Memory B cell (primary cell): ENCODE measurements at regions not wholly inside any gene's neighbourhood (a gene's known extent, or its start where the extent isn't known, plus 50 kb on each side); places are given as distances from the start of the nearest gene placed in this dataset.

Experiments
- ATAC-seq: fragments of 150-1000 bp; cut with Tn5 transposase; 2 replicates; pipeline ENCODE4 v1.10.0; 2021; ENCODE audit warnings: low read depth, mild to moderate bottlenecking, moderate library complexity
- DNase-seq, 2 donors: peaks; one replicate each; pipeline ENCODE4 v3.0.0; 2022; ENCODE audit warnings: low spot score in 2 of 2
- H3K27ac Mint-ChIP-seq: one replicate; pipeline ENCODE4 v1.8.0; 2022; ENCODE audit warnings: mild to moderate bottlenecking, moderate library complexity, mixed read lengths
- H3K27me3 Mint-ChIP-seq: one replicate; pipeline ENCODE4 v1.8.0; 2022; ENCODE audit warnings: mixed read lengths
- H3K36me3 Mint-ChIP-seq: one replicate; pipeline ENCODE4 v1.8.0; 2022; ENCODE audit warnings: mild to moderate bottlenecking, mixed read lengths
- H3K4me1 Mint-ChIP-seq: one replicate; pipeline ENCODE4 v1.8.0; 2022; ENCODE audit warnings: mixed read lengths
- H3K4me3 Mint-ChIP-seq: one replicate; pipeline ENCODE4 v1.8.0; 2022; ENCODE audit warnings: mild to moderate bottlenecking, moderate library complexity, mixed read lengths
- H3K9me3 Mint-ChIP-seq: one replicate; pipeline ENCODE4 v1.8.0; 2022; ENCODE audit warnings: mixed read lengths

GRCh38 chr6:117118490-117118889 lies 146.9 kb upstream of the VGLL2 start:
- ATAC-seq (no peak), DNase-seq (no peak)
- peaks cover 2% of the 10 kb centered on the region for H3K4me1 Mint-ChIP-seq
- no peak overlapping the region for H3K27ac Mint-ChIP-seq
- H3K36me3 Mint-ChIP-seq = no peaks in the 10 kb centered on the region
- peaks cover 4% of the 10 kb centered on the region for H3K9me3 Mint-ChIP-seq
- no peak overlapping the region for H3K4me3 Mint-ChIP-seq
- no peaks in the 10 kb centered on the region for H3K27me3 Mint-ChIP-seq

GRCh38 chr6:117126213-117126612 lies 139.1 kb upstream of the VGLL2 start:
- H3K4me3 Mint-ChIP-seq = no peak overlapping the region
- H3K27me3 Mint-ChIP-seq = no peaks in the 10 kb centered on the region
- no peaks in the 10 kb centered on the region for H3K9me3 Mint-ChIP-seq
- ATAC-seq = no peak
- H3K27ac Mint-ChIP-seq = no peak overlapping the region
- no peaks in the 10 kb centered on the region for H3K36me3 Mint-ChIP-seq
- H3K4me1 Mint-ChIP-seq = no peaks in the 10 kb centered on the region
- no peak for DNase-seq

DNA sequence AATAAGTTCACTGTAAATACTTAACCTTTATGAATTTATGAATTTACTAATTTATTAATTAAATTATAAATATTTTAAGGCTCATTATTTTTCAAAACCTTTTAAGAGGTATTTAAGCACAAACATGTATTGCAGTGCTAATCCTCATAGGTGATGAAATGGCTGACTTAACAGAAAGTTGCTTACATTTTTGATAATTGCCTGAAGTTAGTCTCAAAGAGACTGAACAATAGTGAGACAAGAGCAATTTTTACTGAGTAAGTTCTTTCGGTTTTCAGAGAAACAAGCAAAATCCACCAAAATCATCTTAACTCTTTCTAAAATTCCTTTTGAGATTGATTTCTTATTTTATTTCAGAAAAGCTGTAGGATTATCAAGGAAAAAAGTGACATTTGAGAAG lies 137.3 kb upstream of the VGLL2 start:
- no peaks in the 10 kb centered on the region for H3K27me3 Mint-ChIP-seq
- no peak overlapping the region for H3K27ac Mint-ChIP-seq
- DNase-seq = no peak
- no peak overlapping the region for H3K4me3 Mint-ChIP-seq
- no peaks in the 10 kb centered on the region for H3K4me1 Mint-ChIP-seq
- no peaks in the 10 kb centered on the region for H3K9me3 Mint-ChIP-seq
- no peaks in the 10 kb centered on the region for H3K36me3 Mint-ChIP-seq
- no peak for ATAC-seq

GRCh38 chr6:117130125-117130524 lies 135.2 kb upstream of the VGLL2 start:
- Mint-ChIP-seq H3K9me3 (no peaks in the 10 kb centered on the region), H3K27me3 (no peaks in the 10 kb centered on the region)

GRCh38 chr6:117136702-117137101 lies 128.7 kb upstream of the VGLL2 start:
- H3K4me1 Mint-ChIP-seq = no peaks in the 10 kb centered on the region
- no peak for ATAC-seq
- H3K36me3 Mint-ChIP-seq = no peaks in the 10 kb centered on the region
- no peak for DNase-seq
- no peak overlapping the region for H3K27ac Mint-ChIP-seq
- H3K4me3 Mint-ChIP-seq = no peak overlapping the region
- H3K27me3 Mint-ChIP-seq = no peaks in the 10 kb centered on the region
- no peaks in the 10 kb centered on the region for H3K9me3 Mint-ChIP-seq

More at GRCh38 chr6:117130125-117130524, 135.2 kb upstream of the VGLL2 start:
- no peaks in the 10 kb centered on the region for H3K36me3 Mint-ChIP-seq
- DNase-seq (no peak), ATAC-seq (no peak)
- H3K4me3 Mint-ChIP-seq = no peak overlapping the region
- H3K4me1 Mint-ChIP-seq = no peaks in the 10 kb centered on the region
- H3K27ac Mint-ChIP-seq = no peak overlapping the region

DNA sequence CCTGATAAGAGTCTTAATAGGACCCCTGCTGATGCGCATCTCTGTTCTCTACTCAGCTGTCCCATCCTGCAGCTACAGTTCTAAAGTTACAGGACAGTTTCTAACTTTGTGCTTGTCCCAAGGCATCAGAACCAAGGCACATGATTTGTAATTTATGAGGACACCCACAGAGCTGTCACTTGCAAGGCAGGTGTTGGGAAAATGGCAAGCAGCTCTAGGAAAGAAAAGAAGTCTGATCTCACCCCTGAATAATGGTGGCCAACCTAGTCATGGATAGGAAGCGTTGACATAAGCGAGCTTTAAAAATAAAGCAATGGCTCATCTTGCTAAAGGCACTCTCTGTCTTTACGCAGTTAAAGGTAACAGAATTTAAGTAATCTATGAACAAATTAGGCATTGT lies 127.6 kb upstream of the VGLL2 start:
- Mint-ChIP-seq H3K36me3 (no peaks in the 10 kb centered on the region), H3K27ac (no peak overlapping the region), H3K4me3 (no peak overlapping the region), H3K27me3 (no peaks in the 10 kb centered on the region), H3K4me1 (no peaks in the 10 kb centered on the region), H3K9me3 (no peaks in the 10 kb centered on the region)
- ATAC-seq = no peak
- no peak for DNase-seq

- H3K27ac Mint-ChIP-seq = no peak overlapping the region
- H3K9me3 Mint-ChIP-seq = no peaks in the 10 kb centered on the region
- DNase-seq (no peak), ATAC-seq (no peak)
- H3K4me3 Mint-ChIP-seq = no peak overlapping the region
- H3K4me1 Mint-ChIP-seq = no peaks in the 10 kb centered on the region
- H3K27me3 Mint-ChIP-seq = no peaks in the 10 kb centered on the region
- no peaks in the 10 kb centered on the region for H3K36me3 Mint-ChIP-seq
Measured at GRCh38 chr6:117138425-117138824, 126.9 kb upstream of the VGLL2 start.

DNA sequence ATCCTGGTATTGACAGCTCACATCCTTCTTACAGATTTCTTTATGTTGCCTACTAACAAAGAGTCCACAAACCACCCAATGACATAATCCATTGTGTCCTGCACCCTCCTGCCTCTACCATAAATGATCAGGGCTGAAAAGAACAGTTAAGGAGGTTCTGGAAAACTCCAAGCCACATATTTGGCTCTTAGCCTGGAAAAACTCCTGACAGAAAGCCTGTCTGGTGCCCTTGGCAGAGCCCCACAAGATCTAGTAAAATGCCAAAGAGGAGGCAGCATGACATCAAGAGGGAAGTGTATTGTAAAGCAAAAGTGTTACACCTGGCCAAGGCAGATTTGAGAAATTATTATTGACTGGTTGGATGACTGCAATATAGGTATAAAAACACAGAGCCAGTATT lies 126.4 kb upstream of the VGLL2 start:
- ATAC-seq (no peak), DNase-seq (no peak)
- H3K4me1 Mint-ChIP-seq = no peaks in the 10 kb centered on the region
- H3K27me3 Mint-ChIP-seq = no peaks in the 10 kb centered on the region
- H3K4me3 Mint-ChIP-seq = no peak overlapping the region
- no peaks in the 10 kb centered on the region for H3K36me3 Mint-ChIP-seq
- H3K27ac Mint-ChIP-seq = no peak overlapping the region
- H3K9me3 Mint-ChIP-seq = no peaks in the 10 kb centered on the region

DNA sequence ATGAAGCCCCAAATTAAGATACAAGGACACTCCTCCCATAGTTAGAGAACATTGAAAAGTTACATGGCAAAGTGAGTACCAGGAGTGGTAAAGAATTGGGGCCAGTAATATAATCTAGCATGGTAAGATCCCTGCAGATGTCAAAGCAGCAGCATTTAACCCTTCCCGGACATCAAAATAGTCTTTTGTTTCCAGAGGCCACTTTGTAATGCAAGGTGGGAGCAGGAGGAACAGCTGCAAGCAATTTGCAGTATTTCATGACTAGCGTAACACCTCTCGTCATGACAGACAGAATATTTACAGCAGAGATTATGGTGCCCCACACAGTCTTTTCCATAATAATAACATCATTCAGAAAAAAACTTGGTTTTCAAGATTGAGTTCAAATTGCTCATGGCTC lies 123.2 kb upstream of the VGLL2 start:
- ATAC-seq (no peak), DNase-seq (no peak)
- H3K27me3 Mint-ChIP-seq = no peaks in the 10 kb centered on the region
- H3K4me3 Mint-ChIP-seq = no peak overlapping the region
- no peaks in the 10 kb centered on the region for H3K4me1 Mint-ChIP-seq
- peaks cover 3% of the 10 kb centered on the region for H3K9me3 Mint-ChIP-seq
- no peak overlapping the region for H3K27ac Mint-ChIP-seq
- H3K36me3 Mint-ChIP-seq = peaks cover 1% of the 10 kb centered on the region

- ATAC-seq = no peak
- no peaks in the 10 kb centered on the region for H3K4me1 Mint-ChIP-seq
- H3K27ac Mint-ChIP-seq = no peak overlapping the region
- DNase-seq = no peak
- peaks cover 3% of the 10 kb centered on the region for H3K9me3 Mint-ChIP-seq
- no peak overlapping the region for H3K4me3 Mint-ChIP-seq
- no peaks in the 10 kb centered on the region for H3K27me3 Mint-ChIP-seq
- H3K36me3 Mint-ChIP-seq = peaks cover 1% of the 10 kb centered on the region
Measured at GRCh38 chr6:117142995-117143394, 122.4 kb upstream of the VGLL2 start.

DNA sequence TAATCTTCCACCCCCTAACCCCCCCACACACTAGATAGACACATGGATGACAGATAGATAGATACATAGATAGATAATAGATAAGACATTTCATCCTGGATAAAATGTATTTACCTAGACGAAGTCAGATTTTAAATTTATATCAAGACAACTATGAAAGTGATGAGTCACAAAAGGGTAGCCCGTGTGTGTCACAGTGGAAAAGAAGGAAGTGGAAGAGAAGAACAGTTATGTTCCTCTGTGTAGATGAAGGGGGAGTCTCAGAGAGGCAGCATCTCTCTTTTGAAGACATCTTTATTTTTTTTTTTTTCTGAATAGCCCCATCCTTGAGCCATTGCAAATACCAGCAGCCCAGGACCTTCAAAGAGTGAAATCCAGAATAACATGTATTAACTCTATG lies 121.7 kb upstream of the VGLL2 start:
- H3K27ac Mint-ChIP-seq = no peak overlapping the region
- peaks cover 3% of the 10 kb centered on the region for H3K9me3 Mint-ChIP-seq
- peaks cover 1% of the 10 kb centered on the region for H3K36me3 Mint-ChIP-seq
- no peak overlapping the region for H3K4me3 Mint-ChIP-seq
- ATAC-seq = peak; percentile 31
- H3K27me3 Mint-ChIP-seq = no peaks in the 10 kb centered on the region
- DNase-seq = no peak
- no peaks in the 10 kb centered on the region for H3K4me1 Mint-ChIP-seq

GRCh38 chr6:117145940-117146339 lies 119.4 kb upstream of the VGLL2 start:
- H3K9me3 Mint-ChIP-seq = peaks cover 5% of the 10 kb centered on the region
- no peak for DNase-seq
- no peak for ATAC-seq
- no peak overlapping the region for H3K27ac Mint-ChIP-seq
- H3K4me3 Mint-ChIP-seq = no peak overlapping the region
- H3K27me3 Mint-ChIP-seq = no peaks in the 10 kb centered on the region
- H3K36me3 Mint-ChIP-seq = peaks cover 1% of the 10 kb centered on the region
- H3K4me1 Mint-ChIP-seq = no peaks in the 10 kb centered on the region

DNA sequence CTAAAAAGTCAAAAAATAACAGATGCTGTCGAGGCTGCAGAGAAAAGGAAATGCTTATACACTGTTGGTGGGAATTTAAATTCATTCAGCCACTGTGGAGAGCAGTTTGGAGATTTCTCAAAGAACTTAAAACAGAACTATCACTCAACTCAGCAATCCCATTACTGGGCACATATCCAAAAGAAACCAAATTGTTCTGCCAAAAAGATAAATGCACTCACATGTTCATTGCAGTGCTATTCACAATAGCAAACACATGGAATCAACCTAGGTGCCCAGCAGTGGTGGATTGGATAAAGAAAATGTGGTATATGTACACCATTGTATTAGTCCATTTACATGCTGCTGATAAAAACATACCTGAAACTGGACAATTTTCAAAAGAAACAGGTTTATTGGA lies 116.0 kb upstream of the VGLL2 start:
- Mint-ChIP-seq H3K27me3 (no peaks in the 10 kb centered on the region), H3K27ac (no peak overlapping the region), H3K4me3 (no peak overlapping the region), H3K36me3 (peaks cover 1% of the 10 kb centered on the region), H3K9me3 (peaks cover 10% of the 10 kb centered on the region), H3K4me1 (no peaks in the 10 kb centered on the region)
- ATAC-seq (no peak), DNase-seq (no peak)

DNA sequence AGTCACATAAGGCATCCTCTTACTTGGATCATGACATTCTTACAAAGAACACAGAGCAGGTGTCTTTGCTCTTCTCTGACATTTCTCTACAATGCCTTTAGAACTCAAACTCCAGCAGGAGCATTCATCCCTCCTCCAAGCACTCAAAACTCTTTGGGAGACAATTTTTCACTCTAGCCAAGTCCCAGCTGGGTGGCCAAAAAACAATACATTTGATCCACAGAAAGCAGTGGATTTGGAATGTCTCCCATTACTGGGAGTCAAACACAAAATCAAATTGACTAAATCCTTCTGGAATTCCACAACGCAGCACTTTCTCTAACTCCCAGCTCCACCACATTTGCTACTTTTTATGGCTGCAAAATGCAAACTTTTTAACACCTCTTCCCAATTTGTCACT lies 108.6 kb upstream of the VGLL2 start:
- H3K4me3 Mint-ChIP-seq = no peak overlapping the region
- H3K27ac Mint-ChIP-seq = no peak overlapping the region
- H3K36me3 Mint-ChIP-seq = no peaks in the 10 kb centered on the region
- H3K27me3 Mint-ChIP-seq = no peaks in the 10 kb centered on the region
- ATAC-seq (no peak), DNase-seq (no peak)
- H3K4me1 Mint-ChIP-seq = no peaks in the 10 kb centered on the region
- H3K9me3 Mint-ChIP-seq = peaks cover 5% of the 10 kb centered on the region

DNA sequence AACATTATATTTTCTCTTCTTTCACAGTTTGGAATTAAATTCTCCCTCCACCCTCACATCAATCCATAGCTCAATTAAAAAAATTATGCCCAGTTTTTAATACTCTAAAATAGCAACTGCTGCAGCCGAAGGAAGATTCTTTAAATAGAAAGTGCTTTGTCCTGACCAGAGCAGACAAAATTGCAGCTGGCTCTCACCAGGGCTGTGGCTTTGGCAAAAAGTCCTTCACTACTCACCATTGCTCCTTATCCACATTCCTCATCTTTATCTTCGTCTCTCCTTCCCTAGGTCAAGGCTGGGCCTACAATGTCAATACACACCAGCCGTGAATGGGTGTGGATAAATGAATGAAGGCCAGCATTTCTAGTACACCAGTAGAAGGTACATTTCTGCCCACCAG lies 107.9 kb upstream of the VGLL2 start:
- H3K36me3 Mint-ChIP-seq = no peaks in the 10 kb centered on the region
- DNase-seq (no peak), ATAC-seq (no peak)
- H3K9me3 Mint-ChIP-seq = peaks cover 3% of the 10 kb centered on the region
- H3K4me1 Mint-ChIP-seq = no peaks in the 10 kb centered on the region
- H3K4me3 Mint-ChIP-seq = no peak overlapping the region
- H3K27me3 Mint-ChIP-seq = no peaks in the 10 kb centered on the region
- H3K27ac Mint-ChIP-seq = no peak overlapping the region
